ENCODE measurements at regions not wholly inside any gene's neighbourhood (a gene's known extent, or its start where the extent isn't known, plus 50 kb on each side); places are given as distances from the start of the nearest gene placed in this dataset.

DNA sequence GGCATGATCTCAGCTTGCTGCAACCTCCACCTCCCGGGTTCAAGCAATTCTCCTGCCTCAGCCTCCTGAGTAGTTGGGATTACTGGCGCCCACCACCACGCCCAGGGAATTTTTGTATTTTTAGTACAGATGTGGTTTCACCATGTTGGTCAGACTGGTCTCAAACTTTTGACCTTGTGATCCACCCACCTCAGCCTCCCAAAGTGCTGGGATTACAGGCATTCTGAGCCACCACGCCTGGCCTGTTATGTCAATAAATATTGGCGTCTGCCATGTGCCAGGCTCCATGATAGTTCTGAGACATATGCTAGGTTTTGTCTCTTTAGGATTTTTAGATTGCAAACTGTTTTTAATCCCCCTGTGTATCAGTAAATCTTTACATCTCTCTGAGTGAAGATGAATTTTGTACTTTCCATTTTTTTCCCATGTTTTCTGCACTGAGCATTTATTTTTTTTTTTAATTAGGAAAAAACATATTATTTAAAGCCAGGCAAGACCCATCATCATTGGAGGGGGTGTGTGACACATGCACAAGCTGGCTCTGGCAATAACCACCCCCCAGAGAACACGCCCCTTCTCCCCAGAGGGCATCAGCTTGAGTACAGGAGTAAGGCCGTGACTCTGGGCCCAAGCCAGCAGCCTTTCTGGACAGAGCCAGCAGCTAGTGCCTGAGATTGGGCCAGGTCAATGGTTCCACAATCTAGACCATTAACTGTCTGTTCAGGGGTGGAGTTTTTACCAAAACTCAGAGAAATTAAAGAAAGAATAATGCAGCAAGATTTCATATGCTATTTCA, 51.0 kb upstream of the ATP1B3 start:
- TF ChIP-seq, protein P1, sequence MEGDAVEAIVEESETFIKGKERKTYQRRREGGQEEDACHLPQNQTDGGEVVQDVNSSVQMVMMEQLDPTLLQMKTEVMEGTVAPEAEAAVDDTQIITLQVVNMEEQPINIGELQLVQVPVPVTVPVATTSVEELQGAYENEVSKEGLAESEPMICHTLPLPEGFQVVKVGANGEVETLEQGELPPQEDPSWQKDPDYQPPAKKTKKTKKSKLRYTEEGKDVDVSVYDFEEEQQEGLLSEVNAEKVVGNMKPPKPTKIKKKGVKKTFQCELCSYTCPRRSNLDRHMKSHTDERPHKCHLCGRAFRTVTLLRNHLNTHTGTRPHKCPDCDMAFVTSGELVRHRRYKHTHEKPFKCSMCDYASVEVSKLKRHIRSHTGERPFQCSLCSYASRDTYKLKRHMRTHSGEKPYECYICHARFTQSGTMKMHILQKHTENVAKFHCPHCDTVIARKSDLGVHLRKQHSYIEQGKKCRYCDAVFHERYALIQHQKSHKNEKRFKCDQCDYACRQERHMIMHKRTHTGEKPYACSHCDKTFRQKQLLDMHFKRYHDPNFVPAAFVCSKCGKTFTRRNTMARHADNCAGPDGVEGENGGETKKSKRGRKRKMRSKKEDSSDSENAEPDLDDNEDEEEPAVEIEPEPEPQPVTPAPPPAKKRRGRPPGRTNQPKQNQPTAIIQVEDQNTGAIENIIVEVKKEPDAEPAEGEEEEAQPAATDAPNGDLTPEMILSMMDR (IDR thresholded peaks at IDR 0.05) = no peak
- no peak for TF ChIP-seq POLR2A (IDR thresholded peaks at IDR 0.05)
